ENCODE measurements at regions not wholly inside any gene's neighbourhood (a gene's known extent, or its start where the extent isn't known, plus 50 kb on each side); places are given as distances from the start of the nearest gene placed in this dataset.

DNA sequence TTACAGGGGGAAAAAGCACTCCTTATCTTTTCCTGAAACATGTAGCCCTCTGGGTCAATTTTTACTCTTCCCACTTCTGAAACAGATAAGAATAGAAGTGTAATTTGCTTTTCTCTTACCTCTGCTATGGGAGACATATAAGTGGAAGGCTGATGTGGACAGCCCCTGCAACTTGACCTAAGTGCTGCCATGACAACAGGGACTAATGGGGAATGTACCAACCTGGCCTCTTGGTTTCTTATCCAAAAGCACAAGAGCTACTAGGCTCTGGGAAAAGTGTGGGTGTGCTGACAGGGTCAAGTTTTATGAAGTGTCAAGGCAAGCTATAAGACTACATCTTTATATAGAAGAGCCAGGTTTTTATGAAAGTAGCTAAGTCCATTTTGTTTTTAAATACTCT lies 1246.5 kb downstream of the OTOL1 start:
- TF ChIP-seq, protein P1, sequence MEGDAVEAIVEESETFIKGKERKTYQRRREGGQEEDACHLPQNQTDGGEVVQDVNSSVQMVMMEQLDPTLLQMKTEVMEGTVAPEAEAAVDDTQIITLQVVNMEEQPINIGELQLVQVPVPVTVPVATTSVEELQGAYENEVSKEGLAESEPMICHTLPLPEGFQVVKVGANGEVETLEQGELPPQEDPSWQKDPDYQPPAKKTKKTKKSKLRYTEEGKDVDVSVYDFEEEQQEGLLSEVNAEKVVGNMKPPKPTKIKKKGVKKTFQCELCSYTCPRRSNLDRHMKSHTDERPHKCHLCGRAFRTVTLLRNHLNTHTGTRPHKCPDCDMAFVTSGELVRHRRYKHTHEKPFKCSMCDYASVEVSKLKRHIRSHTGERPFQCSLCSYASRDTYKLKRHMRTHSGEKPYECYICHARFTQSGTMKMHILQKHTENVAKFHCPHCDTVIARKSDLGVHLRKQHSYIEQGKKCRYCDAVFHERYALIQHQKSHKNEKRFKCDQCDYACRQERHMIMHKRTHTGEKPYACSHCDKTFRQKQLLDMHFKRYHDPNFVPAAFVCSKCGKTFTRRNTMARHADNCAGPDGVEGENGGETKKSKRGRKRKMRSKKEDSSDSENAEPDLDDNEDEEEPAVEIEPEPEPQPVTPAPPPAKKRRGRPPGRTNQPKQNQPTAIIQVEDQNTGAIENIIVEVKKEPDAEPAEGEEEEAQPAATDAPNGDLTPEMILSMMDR (IDR thresholded peaks at IDR 0.05), result no peak
- no peak for TF ChIP-seq EZH2 (IDR thresholded peaks at IDR 0.05)
